Smooth muscle cell (in vitro differentiated cells): ENCODE measurements at regions not wholly inside any gene's neighbourhood (a gene's known extent, or its start where the extent isn't known, plus 50 kb on each side); places are given as distances from the start of the nearest gene placed in this dataset.

Source experiments
- DNase-seq: peaks from one replicate; lab custom pipeline; 2025; ENCODE audit not compliant: unreplicated experiment; lab: John Stamatoyannopoulos, UW
- H2AFZ ChIP-seq: fragments of 200-600 bp; sonication (generic); 2 replicates; pipeline ENCODE4 v1.6.0; 2016; ENCODE audit warnings: antibody characterized with exemption, low read depth, mild to moderate bottlenecking
- H3F3A ChIP-seq: fragments of 200-600 bp; sonication (generic); 2 replicates; pipeline ENCODE4 v1.6.0; 2017; ENCODE audit warnings: antibody characterized with exemption, low read depth
- H3K27ac ChIP-seq: fragments of 200-600 bp; sonication (generic); 2 replicates; pipeline ENCODE4 v1.5.1; 2016; ENCODE audit warnings: low read depth, mild to moderate bottlenecking
- H3K27me3 ChIP-seq: fragments of 200-600 bp; sonication (generic); 2 replicates; pipeline ENCODE4 v1.6.1; 2016; ENCODE audit warnings: low read depth, mild to moderate bottlenecking
- H3K36me3 ChIP-seq: fragments of 200-600 bp; sonication (generic); 2 replicates; pipeline ENCODE4 v1.5.1; 2016; ENCODE audit warnings: low read depth
- H3K4me1 ChIP-seq: fragments of 200-600 bp; sonication (generic); 2 replicates; pipeline ENCODE4 v1.5.1; 2016; ENCODE audit warnings: low read depth
- H3K4me2 ChIP-seq: fragments of 200-600 bp; sonication (generic); 2 replicates; pipeline ENCODE4 v1.6.0; 2016; ENCODE audit warnings: mild to moderate bottlenecking
- H3K4me3 ChIP-seq: fragments of 200-600 bp; sonication (generic); 2 replicates; pipeline ENCODE4 v1.5.1; 2016; ENCODE audit warnings: mild to moderate bottlenecking
- H3K79me2 ChIP-seq: fragments of 200-600 bp; sonication (generic); 2 replicates; pipeline ENCODE4 v1.6.0; 2016; ENCODE audit warnings: low read depth, mild to moderate bottlenecking
- H3K9ac ChIP-seq: fragments of 200-600 bp; sonication (generic); 2 replicates; pipeline ENCODE4 v1.6.0; 2016; ENCODE audit warnings: low read depth
- H3K9me3 ChIP-seq: fragments of 200-600 bp; sonication (generic); replicated peaks from 2 replicates; pipeline ENCODE4 v1.5.1; 2016; ENCODE audit warnings: low read depth
- H4K20me1 ChIP-seq: fragments of 200-600 bp; sonication (generic); 2 replicates; pipeline ENCODE4 v1.6.0; 2016; ENCODE audit warnings: low read depth
- WGBS: methylation state at CpG from one replicate; pipeline ENCODE4 v1.1.7; 2016; ENCODE audit warnings: low lambda C conversion rate; 5-methylcytosine and 5-hydroxymethylcytosine counted together
- TF ChIP-seq, protein P1 (sequence below): fragments of 200-600 bp; sonication (generic); IDR thresholded peaks from 2 replicates; pipeline ENCODE4 v1.5.1; 2017; ENCODE audit warnings: borderline replicate concordance, mild to moderate bottlenecking, antibody characterized with exemption; ENCODE audit not compliant: insufficient read depth, poor library complexity, severe bottlenecking

DNA sequence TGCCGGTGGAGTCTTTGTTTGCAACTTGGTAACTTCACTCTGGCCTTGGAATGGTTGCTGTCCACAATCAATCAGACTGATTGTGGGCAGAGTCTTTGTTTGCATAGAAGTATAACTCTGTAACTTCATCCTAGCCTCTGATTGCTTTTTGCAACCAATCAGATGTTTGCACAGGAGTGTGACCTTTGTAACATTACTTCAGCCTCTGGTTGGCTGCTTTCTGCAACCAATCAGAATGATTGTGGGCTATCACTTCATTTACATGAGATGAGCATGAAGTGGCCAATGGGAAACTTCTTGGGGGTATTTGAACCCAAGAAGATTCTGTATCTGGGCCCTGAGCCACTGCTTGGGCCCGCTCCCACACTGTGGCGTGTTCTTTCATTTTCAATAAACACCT is 79.6 kb upstream of the CLDN5 start:
- no peaks in the 10 kb centered on the region for H3K36me3 ChIP-seq
- H3K27ac ChIP-seq: no peak overlapping the region
- no peak overlapping the region for H3K9ac ChIP-seq
- 99% methylated on average over 3 of the region's 3 CpGs for WGBS
- no peaks in the 10 kb centered on the region for H3K9me3 ChIP-seq
- TF ChIP-seq, protein P1, sequence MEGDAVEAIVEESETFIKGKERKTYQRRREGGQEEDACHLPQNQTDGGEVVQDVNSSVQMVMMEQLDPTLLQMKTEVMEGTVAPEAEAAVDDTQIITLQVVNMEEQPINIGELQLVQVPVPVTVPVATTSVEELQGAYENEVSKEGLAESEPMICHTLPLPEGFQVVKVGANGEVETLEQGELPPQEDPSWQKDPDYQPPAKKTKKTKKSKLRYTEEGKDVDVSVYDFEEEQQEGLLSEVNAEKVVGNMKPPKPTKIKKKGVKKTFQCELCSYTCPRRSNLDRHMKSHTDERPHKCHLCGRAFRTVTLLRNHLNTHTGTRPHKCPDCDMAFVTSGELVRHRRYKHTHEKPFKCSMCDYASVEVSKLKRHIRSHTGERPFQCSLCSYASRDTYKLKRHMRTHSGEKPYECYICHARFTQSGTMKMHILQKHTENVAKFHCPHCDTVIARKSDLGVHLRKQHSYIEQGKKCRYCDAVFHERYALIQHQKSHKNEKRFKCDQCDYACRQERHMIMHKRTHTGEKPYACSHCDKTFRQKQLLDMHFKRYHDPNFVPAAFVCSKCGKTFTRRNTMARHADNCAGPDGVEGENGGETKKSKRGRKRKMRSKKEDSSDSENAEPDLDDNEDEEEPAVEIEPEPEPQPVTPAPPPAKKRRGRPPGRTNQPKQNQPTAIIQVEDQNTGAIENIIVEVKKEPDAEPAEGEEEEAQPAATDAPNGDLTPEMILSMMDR: no peak
- H4K20me1 ChIP-seq: no peaks in the 10 kb centered on the region
- H3F3A ChIP-seq: no peaks in the 10 kb centered on the region
- no peak overlapping the region for H3K4me3 ChIP-seq
- no peaks in the 10 kb centered on the region for H3K79me2 ChIP-seq
- no peak for DNase-seq
- H3K27me3 ChIP-seq: peaks cover 27% of the 10 kb centered on the region
- H3K4me1 ChIP-seq: no peaks in the 10 kb centered on the region
- no peak overlapping the region for H3K4me2 ChIP-seq
- no peak overlapping the region for H2AFZ ChIP-seq

DNA sequence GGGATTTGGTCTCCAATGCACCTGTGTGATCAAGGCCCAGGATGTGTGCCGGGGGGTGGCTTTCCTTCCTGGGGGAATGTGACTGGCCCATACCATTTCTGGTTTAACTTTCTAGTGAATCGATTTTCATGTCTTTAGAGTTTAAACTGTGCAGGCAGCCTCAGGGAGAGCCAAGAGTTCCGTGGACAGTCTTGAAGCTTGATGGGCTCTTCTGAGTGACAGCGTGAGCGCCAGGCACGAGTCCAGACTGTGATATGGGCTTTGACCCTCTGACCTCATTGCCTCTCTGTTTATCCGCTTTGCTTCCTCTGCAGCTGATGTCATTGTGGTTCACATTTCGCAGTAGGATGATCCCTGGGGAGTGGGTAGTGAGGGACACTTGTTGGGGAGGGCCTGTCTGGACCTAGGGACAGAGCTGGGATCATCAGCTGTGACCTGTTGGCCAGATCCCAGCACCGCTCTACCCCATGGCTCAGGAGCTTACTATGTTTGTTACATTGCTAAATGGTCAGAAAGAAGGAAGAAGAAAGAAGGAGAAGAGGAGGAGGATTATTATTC is 80.6 kb upstream of the CLDN5 start:
- H3K9ac ChIP-seq: no peak overlapping the region
- H3K4me2 ChIP-seq: no peak overlapping the region
- H3K36me3 ChIP-seq: no peaks in the 10 kb centered on the region
- no peak overlapping the region for H3K4me3 ChIP-seq
- no peaks in the 10 kb centered on the region for H4K20me1 ChIP-seq
- DNase-seq: no peak
- TF ChIP-seq, protein P1: no peak
- no peaks in the 10 kb centered on the region for H3F3A ChIP-seq
- H3K27ac ChIP-seq: no peak overlapping the region
- peaks cover 28% of the 10 kb centered on the region for H3K27me3 ChIP-seq
- H3K79me2 ChIP-seq: no peaks in the 10 kb centered on the region
- H2AFZ ChIP-seq: no peak overlapping the region
- WGBS: 64% methylated on average over 9 of the region's 9 CpGs
- H3K4me1 ChIP-seq: no peaks in the 10 kb centered on the region
- H3K9me3 ChIP-seq: no peaks in the 10 kb centered on the region

DNA sequence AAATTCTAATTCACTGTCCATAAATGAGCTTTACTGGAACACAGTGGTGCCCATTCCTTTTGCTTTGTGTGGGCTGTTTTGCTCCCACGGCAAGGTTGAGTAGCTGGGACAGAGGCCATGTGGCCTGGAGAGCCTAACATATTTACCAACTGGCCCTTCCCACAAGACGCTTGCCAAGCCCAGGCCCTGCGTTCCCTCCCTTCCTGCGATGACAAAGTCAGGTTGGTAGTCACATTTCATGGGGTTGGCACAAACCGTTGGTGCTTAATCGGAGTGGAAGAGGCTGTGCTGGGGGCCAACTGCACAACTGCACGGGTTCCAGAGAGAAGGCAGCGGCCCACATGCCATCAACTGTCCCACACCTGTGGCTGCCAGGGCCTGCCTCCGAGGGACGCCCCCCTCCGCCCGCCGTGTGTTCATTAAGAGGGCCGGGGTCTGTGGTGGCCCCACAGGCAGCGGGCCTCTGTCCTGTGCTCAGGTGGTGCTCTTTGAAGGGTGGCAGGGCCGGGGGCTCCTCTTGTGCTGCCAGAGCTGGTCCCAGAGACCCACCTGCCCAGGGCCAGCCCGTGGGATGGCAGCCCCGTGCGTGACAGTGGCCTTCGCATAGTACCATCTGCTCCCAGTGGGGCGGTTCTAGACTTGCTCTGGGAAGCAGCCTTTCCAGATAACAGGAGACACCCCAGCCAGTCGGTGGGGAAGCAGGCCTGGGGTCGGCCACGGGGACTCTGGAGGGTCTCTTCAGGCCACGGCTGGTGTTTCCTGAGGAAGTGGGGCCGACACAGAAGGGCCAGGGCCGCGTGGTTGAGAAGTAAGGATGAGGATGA is 81.5 kb upstream of the CLDN5 start:
- WGBS: 83% methylated on average over 27 of the region's 28 CpGs
- Histone ChIP-seq H3K27ac (no peak overlapping the region), H3K79me2 (no peaks in the 10 kb centered on the region), H3K36me3 (no peaks in the 10 kb centered on the region), H3F3A (no peaks in the 10 kb centered on the region), H2AFZ (no peak overlapping the region), H3K27me3 (peaks cover 28% of the 10 kb centered on the region), H3K9me3 (no peaks in the 10 kb centered on the region), H3K4me3 (no peak overlapping the region), H3K9ac (no peak overlapping the region), H3K4me2 (no peak overlapping the region), H3K4me1 (no peaks in the 10 kb centered on the region), H4K20me1 (no peaks in the 10 kb centered on the region)
- no peak for DNase-seq
- TF ChIP-seq, protein P1: no peak
